ENCODE measurements at regions not wholly inside any gene's neighbourhood (a gene's known extent, or its start where the extent isn't known, plus 50 kb on each side); places are given as distances from the start of the nearest gene placed in this dataset.

GRCh38 chr14:56026506-56026905 is 91.7 kb upstream of the PELI2 start (continued):
- TF ChIP-seq POU6F1 (CRISPR knock-in tag; IDR thresholded peaks at IDR 0.05; ENCODE audit: borderline replicate concordance, low read depth) (no peak), TCF4 (CRISPR knock-in tag; IDR thresholded peaks at IDR 0.05; ENCODE audit: borderline replicate concordance) (no peak), PPARA (CRISPR knock-in tag; IDR thresholded peaks at IDR 0.05; ENCODE audit: borderline replicate concordance) (no peak), OSR1 (CRISPR knock-in tag; IDR thresholded peaks at IDR 0.05) (no peak), ESRRG (CRISPR knock-in tag; IDR thresholded peaks at IDR 0.05) (no peak)

- ATAC-seq = no peak
- TF ChIP-seq PATZ1 (CRISPR knock-in tag; IDR thresholded peaks at IDR 0.05; ENCODE audit: borderline replicate concordance) = no peak
- no peak for TF ChIP-seq ZFP30 (CRISPR knock-in tag; IDR thresholded peaks at IDR 0.05)
- no peak for TF ChIP-seq RARB (CRISPR knock-in tag; IDR thresholded peaks at IDR 0.05)
- TF ChIP-seq PPARA (CRISPR knock-in tag; IDR thresholded peaks at IDR 0.05; ENCODE audit: borderline replicate concordance) = no peak
- no peak for TF ChIP-seq GLIS3 (CRISPR knock-in tag; IDR thresholded peaks at IDR 0.05)
- TF ChIP-seq ZNF70 (CRISPR knock-in tag; IDR thresholded peaks at IDR 0.05) = no peak
- no peak for TF ChIP-seq ZNF565 (CRISPR knock-in tag; conservative IDR thresholded peaks at IDR 0.05; ENCODE audit: low read depth)
- TF ChIP-seq ZFP3 (CRISPR knock-in tag; IDR thresholded peaks at IDR 0.05) = no peak
- TF ChIP-seq ESRRG (CRISPR knock-in tag; IDR thresholded peaks at IDR 0.05) = no peak
- TF ChIP-seq OSR1 (CRISPR knock-in tag; IDR thresholded peaks at IDR 0.05) = no peak
- TF ChIP-seq CSDC2 (CRISPR knock-in tag; IDR thresholded peaks at IDR 0.05) = no peak
- TF ChIP-seq ISL1 (CRISPR knock-in tag; IDR thresholded peaks at IDR 0.05) = no peak
- TF ChIP-seq POU6F1 (CRISPR knock-in tag; IDR thresholded peaks at IDR 0.05; ENCODE audit: borderline replicate concordance, low read depth) = no peak
- no peak for TF ChIP-seq TSHZ2 (CRISPR knock-in tag; IDR thresholded peaks at IDR 0.05)
- TF ChIP-seq CSRNP3 (CRISPR knock-in tag; IDR thresholded peaks at IDR 0.05) = no peak
Measured at GRCh38 chr14:56027421-56027820, 90.8 kb upstream of the PELI2 start.

- ATAC-seq = no peak
- TF ChIP-seq ZNF8 (CRISPR knock-in tag; IDR thresholded peaks at IDR 0.05) (no peak), OSR1 (CRISPR knock-in tag; IDR thresholded peaks at IDR 0.05) (no peak), SNAI2 (CRISPR knock-in tag; IDR thresholded peaks at IDR 0.05) (no peak), TCF4 (CRISPR knock-in tag; IDR thresholded peaks at IDR 0.05; ENCODE audit: borderline replicate concordance) (no peak), TOX (CRISPR knock-in tag; IDR thresholded peaks at IDR 0.05; ENCODE audit: borderline replicate concordance) (no peak)
Measured at GRCh38 chr14:56027916-56028712, 90.1 kb upstream of the PELI2 start.

Data from SK-N-SH treated with all-trans-retinoic acid at 6 μM for 48 hours (cell line).